GM12878 (cell line): ENCODE measurements at regions not wholly inside any gene's neighbourhood (a gene's known extent, or its start where the extent isn't known, plus 50 kb on each side); places are given as distances from the start of the nearest gene placed in this dataset.

Experiments
- ATAC-seq: fragments of 200-7000 bp; cut with Tn5 transposase; 3 replicates; pipeline ENCODE4 v1.9.1; 2020; ENCODE audit warnings: mild to moderate bottlenecking, moderate library complexity
- BruUV-seq: library from RNA; stranded (reverse); fragments of 400-500 nt; replicated peaks from 2 replicates; lab custom pipeline; 2021; lab: Mats Ljungman, UMichigan
- CTCF ChIA-PET: fragments of 300-600 bp; sonication (Branson Sonifier 250); formaldehyde crosslinking; extraction: SDS; loops from one replicate; lab custom pipeline; 2021; ENCODE audit warnings: inconsistent platforms; lab: Yijun Ruan, JAX
- POLR2A ChIA-PET: fragments of 350-600 bp; formaldehyde crosslinking; extraction: SDS; loops from one replicate; lab custom pipeline; 2021; ENCODE audit warnings: inconsistent platforms; lab: Charles Lee
- RAD21 ChIA-PET: fragments of 300-600 bp; sonication (Branson Sonifier 250); formaldehyde crosslinking; loops from one replicate; lab custom pipeline; 2023; ENCODE audit warnings: antibody characterized with exemption; ENCODE audit not compliant: unreplicated experiment; lab: Charles Lee
- SMC1A ChIA-PET: fragments of 300-600 bp; sonication (Branson Sonifier 250); formaldehyde crosslinking; loops from one replicate; lab custom pipeline; 2023; ENCODE audit not compliant: unreplicated experiment, uncharacterized antibody; lab: Charles Lee
- DNase-seq: peaks from one replicate; pipeline ENCODE4 v3.0.0-alpha.2; 2011; ENCODE audit warnings: low read depth, low spot score
- FAIRE-seq: peaks from 3 replicates; lab custom pipeline; 2011; peaks lifted over from hg19 to GRCh38; lab: Jason Lieb, UNC
- H2AFZ ChIP-seq: 2 replicates; pipeline ENCODE4 v1.6.0; 2011; ENCODE audit warnings: low read depth, low read length, control low read depth; ENCODE audit not compliant: control insufficient read depth
- H3K27ac ChIP-seq: 2 replicates; pipeline ENCODE4 v1.5.1; 2011; ENCODE audit warnings: control low read depth; ENCODE audit not compliant: control insufficient read depth, insufficient read depth
- H3K27me3 ChIP-seq, 2 experiments: replicated peaks in 1 of 2; 2 replicates each; pipeline versions ENCODE4 v1.6.0 to v1.6.1; 2011; ENCODE audit warnings: low read length in 1 of 2; ENCODE audit not compliant: control insufficient read depth in 2 of 2, insufficient read depth in 2 of 2
- H3K36me3 ChIP-seq, 2 experiments: 2 replicates each; pipeline ENCODE4 v1.5.1; 2011; ENCODE audit warnings: low read length in 1 of 2; ENCODE audit not compliant: control insufficient read depth in 2 of 2, insufficient read depth in 2 of 2
- H3K4me1 ChIP-seq: 2 replicates; pipeline ENCODE4 v1.6.1; 2011; ENCODE audit warnings: mild to moderate bottlenecking, low read length, moderate library complexity, mixed read lengths; ENCODE audit not compliant: control insufficient read depth, insufficient read depth
- H3K4me2 ChIP-seq: 2 replicates; pipeline ENCODE4 v1.6.0; 2011; ENCODE audit warnings: control low read depth; ENCODE audit not compliant: control insufficient read depth, insufficient read depth
- H3K4me3 ChIP-seq: fragments of 200-600 bp; sonication (generic); 2 replicates; pipeline ENCODE4 v1.5.1; 2016
- H3K79me2 ChIP-seq: 2 replicates; pipeline ENCODE4 v1.6.0; 2011; ENCODE audit warnings: low read length; ENCODE audit not compliant: control insufficient read depth, insufficient read depth
- H3K9ac ChIP-seq: 2 replicates; pipeline ENCODE4 v1.8.0; 2011; ENCODE audit warnings: low read length, control low read depth, mixed read lengths; ENCODE audit not compliant: control insufficient read depth, insufficient read depth
- H3K9me3 ChIP-seq: replicated peaks from 3 replicates; pipeline ENCODE4 v1.5.1; 2011; ENCODE audit warnings: mild to moderate bottlenecking, low read length; ENCODE audit not compliant: control insufficient read depth, insufficient read depth
- H4K20me1 ChIP-seq: 2 replicates; pipeline ENCODE4 v1.6.0; 2011; ENCODE audit not compliant: control insufficient read depth, insufficient read depth
- ATF3 ChIP-seq: IDR thresholded peaks from 2 replicates; pipeline ENCODE4 v1.6.1; 2011; ENCODE audit warnings: low read depth, mild to moderate bottlenecking, low read length, moderate library complexity, borderline replicate concordance; ENCODE audit errors: extremely low read depth
- CEBPB ChIP-seq, 2 experiments: fragments of 150-350 bp in 1 of 2; IDR thresholded peaks; 2 replicates each; pipeline ENCODE4 v1.6.1; 2012 to 2014; ENCODE audit warnings: low read depth in 2 of 2, low read length in 2 of 2, borderline replicate concordance in 1 of 2, inconsistent platforms in 1 of 2
- CEBPZ ChIP-seq: fragments of 150-350 bp; IDR thresholded peaks from 2 replicates; pipeline ENCODE4 v1.6.1; 2016; ENCODE audit warnings: low read depth, low read length
- MAX ChIP-seq: IDR thresholded peaks from 2 replicates; pipeline ENCODE4 v1.6.1; 2012; ENCODE audit warnings: low read depth, low read length, improper control_type of control experiment
- MLLT1 ChIP-seq: fragments of 450-650 bp; IDR thresholded peaks from 2 replicates; pipeline ENCODE4 v1.6.1; 2016; ENCODE audit warnings: mild to moderate bottlenecking
- NR2C1 ChIP-seq: fragments of 450-650 bp; IDR thresholded peaks from 2 replicates; pipeline ENCODE4 v1.6.1; 2017; ENCODE audit warnings: antibody characterized with exemption, mild to moderate bottlenecking, moderate library complexity
- RAD51 ChIP-seq: fragments of 450-650 bp; IDR thresholded peaks from 2 replicates; pipeline ENCODE4 v1.6.1; 2016; ENCODE audit warnings: moderate library complexity, mild to moderate bottlenecking, inconsistent platforms
- RCOR1 ChIP-seq: conservative IDR thresholded peaks from 2 replicates; pipeline ENCODE4 v1.6.1; 2012; ENCODE audit warnings: low read depth, low read length, improper control_type of control experiment
- RELA ChIP-seq: fragments of 450-650 bp; IDR thresholded peaks from 2 replicates; pipeline ENCODE4 v1.8.0; 2014; ENCODE audit warnings: borderline replicate concordance; ENCODE audit not compliant: partially characterized antibody
- SKIL ChIP-seq: fragments of 450-650 bp; IDR thresholded peaks from 2 replicates; pipeline ENCODE4 v1.6.1; 2017; ENCODE audit warnings: mild to moderate bottlenecking, low read depth, inconsistent platforms; ENCODE audit not compliant: poor library complexity, severe bottlenecking
- TCF12 ChIP-seq: IDR thresholded peaks from 2 replicates; pipeline ENCODE4 v1.6.1; 2011; ENCODE audit warnings: low read depth, mild to moderate bottlenecking, low read length
- USF1 ChIP-seq: IDR thresholded peaks from 2 replicates; pipeline ENCODE4 v1.6.1; 2011; ENCODE audit warnings: borderline replicate concordance, low read depth, mild to moderate bottlenecking, moderate library complexity, mixed read lengths, low read length; ENCODE audit not compliant: insufficient read depth; ENCODE audit errors: extremely low read length
- WGBS: methylation state at CpG from one replicate; pipeline ENCODE4 v1.1.6; 2016; ENCODE audit warnings: low lambda C conversion rate; ENCODE audit not compliant: insufficient replicate concordance, insufficient coverage; ENCODE audit errors: missing lambda C conversion rate; 5-methylcytosine and 5-hydroxymethylcytosine counted together
- in situ Hi-C: fragments of 300-500 bp; cut with MboI; formaldehyde crosslinking; loops from 9 replicates; pipeline ENCODE4 v1.14.3; 2018; ENCODE audit warnings: mixed read lengths
- intact Hi-C: fragments of 100-400 bp; cut with micrococcal nuclease; formaldehyde crosslinking; loops from one replicate; pipeline ENCODE4 v1.14.2; 2022; ENCODE audit not compliant: unreplicated experiment

- FAIRE-seq = no peak
- WGBS = 52% methylated on average over 4 of the region's 4 CpGs
- RAD21 ChIA-PET = no interaction called here
These were observed 87.9 kb upstream of the IGF1 start for GRCh38 chr12:102568276-102568675.

More at GRCh38 chr12:102568276-102568675, 87.9 kb upstream of the IGF1 start:
- H3K4me2 ChIP-seq = no peak overlapping the region
- ChIA-PET POLR2A (no interaction called here), CTCF (no interaction called here), SMC1A (no interaction called here)
- TF ChIP-seq NR2C1 (no peak), CEBPZ (no peak), TCF12 (no peak), ATF3 (no peak), SKIL (no peak), MLLT1 (no peak), RELA (no peak), USF1 (no peak), CEBPB (IDR thresholded peaks at IDR 0.05; ENCODE audit: borderline replicate concordance in 1 of 2, low read depth in 2 of 2, low read length in 2 of 2) (no peak), MAX (no peak), RCOR1 (no peak), RAD51 (no peak)
- H3K9me3 ChIP-seq = peaks cover 2% of the 10 kb centered on the region; the same call in 1 of the 3 replicates
- H4K20me1 ChIP-seq = no peaks in the 10 kb centered on the region
- H3K27me3 ChIP-seq = no peaks in the 10 kb centered on the region
- intact Hi-C loops (no loop called here), in situ Hi-C loops (no loop called here)
- DNase-seq (no peak), ATAC-seq (no peak)
- BruUV-seq = no TSS peak
- H3K79me2 ChIP-seq = no peaks in the 10 kb centered on the region
- no peak overlapping the region for H3K9ac ChIP-seq
- H3K27ac ChIP-seq = no peak overlapping the region
- no peaks in the 10 kb centered on the region for H3K36me3 ChIP-seq
- H2AFZ ChIP-seq = no peak overlapping the region
- no peak overlapping the region for H3K4me3 ChIP-seq
- no peaks in the 10 kb centered on the region for H3K4me1 ChIP-seq
